OCI-LY1 (cell line): ENCODE measurements at regions not wholly inside any gene's neighbourhood (a gene's known extent, or its start where the extent isn't known, plus 50 kb on each side); places are given as distances from the start of the nearest gene placed in this dataset.

ENCODE experiments used
- H2AFZ ChIP-seq: fragments of 200-600 bp; sonication (generic), shearing (Covaris generic); 2 replicates; pipeline ENCODE4 v1.6.0; 2014; ENCODE audit warnings: antibody characterized with exemption, mild to moderate bottlenecking, low read length
- H3F3A ChIP-seq: fragments of 200-600 bp; sonication (generic), shearing (Covaris generic); 2 replicates; pipeline ENCODE4 v1.6.0; 2014; ENCODE audit warnings: mild to moderate bottlenecking, antibody characterized with exemption, low read length, moderate library complexity; ENCODE audit not compliant: insufficient read depth
- H3K27ac ChIP-seq: fragments of 200-600 bp; sonication (generic); 2 replicates; pipeline ENCODE4 v1.5.1; 2014; ENCODE audit warnings: low read length, mixed run types, mild to moderate bottlenecking, low read depth; ENCODE audit not compliant: poor library complexity, severe bottlenecking
- H3K27me3 ChIP-seq: fragments of 200-600 bp; sonication (generic); 2 replicates; pipeline ENCODE4 v1.6.0; 2014; ENCODE audit warnings: antibody characterized with exemption, mild to moderate bottlenecking, low read length, moderate library complexity; ENCODE audit not compliant: insufficient read depth
- H3K36me3 ChIP-seq: fragments of 200-600 bp; sonication (generic); 2 replicates; pipeline ENCODE4 v1.6.1; 2014; ENCODE audit warnings: mild to moderate bottlenecking, antibody characterized with exemption, low read length, moderate library complexity, mixed read lengths; ENCODE audit not compliant: insufficient read depth
- H3K4me1 ChIP-seq: fragments of 200-600 bp; sonication (generic); 2 replicates; pipeline ENCODE4 v1.5.1; 2014; ENCODE audit warnings: mild to moderate bottlenecking, low read length, moderate library complexity; ENCODE audit not compliant: insufficient read depth, severe bottlenecking
- H3K4me2 ChIP-seq: fragments of 200-600 bp; sonication (generic), shearing (Covaris generic); 2 replicates; pipeline ENCODE4 v1.6.1; 2014; ENCODE audit warnings: low read length
- H3K4me3 ChIP-seq: fragments of 200-600 bp; sonication (generic); 2 replicates; pipeline ENCODE4 v1.5.1; 2014; ENCODE audit warnings: low read length, low read depth, mild to moderate bottlenecking, mixed read lengths; ENCODE audit not compliant: poor library complexity, severe bottlenecking
- H3K79me2 ChIP-seq: fragments of 200-600 bp; shearing (Covaris generic); 2 replicates; pipeline ENCODE4 v1.6.1; 2016; ENCODE audit warnings: mixed run types, low read length, mixed read lengths; ENCODE audit not compliant: insufficient read depth
- H3K9ac ChIP-seq: fragments of 200-600 bp; sonication (generic), shearing (Covaris generic); 2 replicates; pipeline ENCODE4 v1.6.1; 2014; ENCODE audit warnings: mild to moderate bottlenecking, low read length, mixed read lengths
- H3K9me2 ChIP-seq: fragments of 200-600 bp; sonication (generic), shearing (Covaris generic); 2 replicates; pipeline ENCODE4 v1.6.1; 2014; ENCODE audit warnings: low read depth, mild to moderate bottlenecking, low read length, mixed read lengths
- H3K9me3 ChIP-seq: fragments of 200-600 bp; shearing (Covaris generic); 2 replicates; pipeline ENCODE4 v1.6.1; 2014; ENCODE audit warnings: low read length, mixed read lengths
- H4K20me1 ChIP-seq: fragments of 200-600 bp; sonication (generic), shearing (Covaris generic); 2 replicates; pipeline ENCODE4 v1.6.0; 2016; ENCODE audit warnings: mild to moderate bottlenecking, low read length; ENCODE audit not compliant: insufficient read depth
- CTCF ChIP-seq: fragments of 200-600 bp; sonication (generic), shearing (Covaris generic); IDR thresholded peaks from 2 replicates; pipeline ENCODE4 v1.5.1; 2017; ENCODE audit warnings: mild to moderate bottlenecking, antibody characterized with exemption, low read length, moderate library complexity, mixed read lengths
- EZH2 ChIP-seq: fragments of 200-600 bp; sonication (generic), shearing (Covaris generic); IDR thresholded peaks from 2 replicates; pipeline ENCODE4 v1.8.0; 2017; ENCODE audit warnings: borderline replicate concordance, mixed run types, mild to moderate bottlenecking, antibody characterized with exemption, low read length, moderate library complexity, mixed read lengths

GRCh38 chr6:1250489-1251197 is 61.3 kb upstream of the FOXQ1 start:
- no peaks in the 10 kb centered on the region for H4K20me1 ChIP-seq
- no peaks in the 10 kb centered on the region for H3K9me2 ChIP-seq
- H3K36me3 ChIP-seq, result no peaks in the 10 kb centered on the region
- H3K27ac ChIP-seq, result no peak overlapping the region
- H2AFZ ChIP-seq, result no peak overlapping the region
- no peaks in the 10 kb centered on the region for H3K79me2 ChIP-seq
- no peak overlapping the region for H3K9ac ChIP-seq
- no peaks in the 10 kb centered on the region for H3K4me1 ChIP-seq
- H3K4me2 ChIP-seq, result no peak overlapping the region
- H3K4me3 ChIP-seq, result no peak overlapping the region
- TF ChIP-seq EZH2 (no peak), CTCF (no peak)
- H3K9me3 ChIP-seq, result no peaks in the 10 kb centered on the region
- no peaks in the 10 kb centered on the region for H3K27me3 ChIP-seq
- H3F3A ChIP-seq, result no peaks in the 10 kb centered on the region

- Histone ChIP-seq H2AFZ (no peak overlapping the region), H3K4me2 (no peak overlapping the region), H3K4me1 (no peaks in the 10 kb centered on the region), H3K9me2 (no peaks in the 10 kb centered on the region), H3K79me2 (no peaks in the 10 kb centered on the region), H3K27ac (no peak overlapping the region), H3F3A (no peaks in the 10 kb centered on the region), H3K36me3 (no peaks in the 10 kb centered on the region), H3K4me3 (no peak overlapping the region), H3K9me3 (no peaks in the 10 kb centered on the region), H4K20me1 (no peaks in the 10 kb centered on the region), H3K9ac (no peak overlapping the region), H3K27me3 (no peaks in the 10 kb centered on the region)
- TF ChIP-seq CTCF (no peak), EZH2 (no peak)
These were observed 64.0 kb upstream of the FOXQ1 start for GRCh38 chr6:1247894-1248293.

- no peaks in the 10 kb centered on the region for H3K79me2 ChIP-seq
- no peak overlapping the region for H2AFZ ChIP-seq
- H3K36me3 ChIP-seq, result no peaks in the 10 kb centered on the region
- H3K27me3 ChIP-seq, result no peaks in the 10 kb centered on the region
- no peak for TF ChIP-seq CTCF
- TF ChIP-seq EZH2, result no peak
- H3K4me1 ChIP-seq, result no peaks in the 10 kb centered on the region
- H3F3A ChIP-seq, result no peaks in the 10 kb centered on the region
- no peaks in the 10 kb centered on the region for H4K20me1 ChIP-seq
- H3K4me2 ChIP-seq, result no peak overlapping the region
- no peak overlapping the region for H3K4me3 ChIP-seq
- H3K9me3 ChIP-seq, result no peaks in the 10 kb centered on the region
- no peak overlapping the region for H3K9ac ChIP-seq
- H3K9me2 ChIP-seq, result no peaks in the 10 kb centered on the region
- H3K27ac ChIP-seq, result no peak overlapping the region
These were observed 64.8 kb upstream of the FOXQ1 start for GRCh38 chr6:1247056-1247455.
